ENCODE measurements at regions not wholly inside any gene's neighbourhood (a gene's known extent, or its start where the extent isn't known, plus 50 kb on each side); places are given as distances from the start of the nearest gene placed in this dataset.
"Not testable (repeated sequence)": the region's sequence is repeated elsewhere in the genome, so short reads cannot be mapped to it uniquely, and the experiment has no call there.

DNA sequence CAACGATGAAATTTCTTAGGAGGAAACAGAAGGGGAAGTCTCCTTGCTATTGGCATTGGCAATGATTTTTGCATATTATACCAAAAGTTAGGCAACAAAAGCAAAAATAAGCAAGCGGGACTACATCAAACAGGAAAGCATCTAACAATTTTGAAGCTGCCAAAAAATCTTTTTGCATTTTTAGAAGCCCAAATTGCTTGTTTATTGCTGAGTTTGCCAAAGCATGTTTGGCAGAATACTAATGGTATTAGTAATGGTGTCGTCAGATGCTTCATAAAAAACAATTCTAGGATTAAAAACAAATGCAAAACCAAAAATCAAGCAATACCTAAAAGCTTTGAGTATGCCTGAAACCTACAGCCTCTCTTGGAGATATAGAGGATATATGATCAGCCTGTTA is 80.0 kb downstream of the GALR1 start:
- no peak for DNase-seq

DNA sequence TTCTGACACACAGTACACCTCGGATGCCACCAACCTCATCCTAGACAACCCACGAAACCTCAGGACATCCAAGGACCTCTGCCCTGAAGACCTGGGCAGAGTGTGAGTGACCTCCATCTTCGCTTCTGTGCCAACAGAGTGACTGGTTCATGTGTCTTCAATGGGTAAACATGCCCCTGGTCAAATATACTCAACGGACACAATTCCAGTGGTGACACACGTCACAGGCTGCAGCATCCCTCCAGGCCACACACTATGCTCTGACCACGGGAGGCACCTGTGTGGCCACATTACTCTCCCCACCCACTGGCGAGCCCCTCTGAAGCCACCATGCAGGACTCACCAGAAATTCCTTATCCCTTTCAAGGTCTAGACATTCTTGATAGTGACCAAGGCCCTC is 85.2 kb downstream of the GALR1 start:
- DNase-seq = no peak

DNA sequence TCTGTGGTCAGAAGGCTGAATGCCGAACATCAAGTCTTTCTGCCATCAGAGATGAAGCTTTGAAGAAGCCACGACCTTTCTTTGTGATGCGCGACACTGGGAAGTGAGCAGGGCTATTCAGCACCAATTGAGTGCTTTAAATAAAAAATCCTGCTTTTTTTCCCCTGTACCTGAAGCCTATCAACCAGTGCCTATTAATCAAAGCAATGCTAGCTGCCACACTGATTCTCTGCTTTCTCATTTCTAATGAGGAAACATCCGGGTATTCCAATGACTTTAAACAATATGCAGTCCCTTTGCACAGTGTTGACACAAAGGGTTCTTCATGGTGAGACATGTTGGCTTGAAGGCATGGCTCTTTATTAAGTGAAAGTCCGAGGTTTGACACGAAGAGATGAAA is 88.0 kb downstream of the GALR1 start:
- DNase-seq = no peak

DNA sequence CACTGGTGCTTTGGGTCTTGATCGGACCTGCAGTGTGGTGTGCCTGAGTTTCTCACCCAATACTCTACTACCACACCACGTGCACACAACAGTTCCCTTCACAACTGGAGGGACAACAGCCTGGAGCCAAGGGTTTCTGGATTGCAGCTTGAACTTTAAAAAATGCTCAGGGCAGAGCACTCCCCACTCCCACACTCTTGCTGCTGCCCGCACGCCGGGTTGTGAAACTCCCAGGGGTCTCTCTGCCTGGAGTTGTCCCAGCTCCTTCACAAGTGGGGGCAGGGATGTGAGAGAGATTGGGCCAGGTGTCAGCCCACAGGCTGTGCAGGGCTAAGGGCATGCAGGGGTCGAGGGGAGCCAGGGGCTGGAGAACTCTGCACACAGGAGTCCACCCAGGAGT is 89.4 kb downstream of the GALR1 start:
- no peak for DNase-seq

DNA sequence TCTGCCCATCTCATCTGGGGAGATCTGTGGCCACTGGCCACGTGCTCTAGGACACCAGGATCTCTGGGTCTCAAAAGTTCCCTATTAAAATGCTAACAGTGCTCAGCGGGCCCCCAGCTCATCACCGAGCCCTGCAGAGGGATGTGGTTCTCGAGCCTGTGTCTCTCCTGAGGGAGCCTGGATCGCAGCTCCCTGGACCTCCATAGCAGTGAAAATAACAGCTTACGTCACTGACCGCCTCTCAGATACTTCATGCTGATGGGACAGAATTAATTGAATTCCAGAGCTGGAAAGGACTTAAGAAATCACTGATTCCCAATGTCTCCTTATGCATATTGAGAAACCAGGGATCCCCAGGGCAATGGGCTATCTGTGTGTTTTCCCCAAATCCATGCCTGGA is 90.0 kb downstream of the GALR1 start:
- DNase-seq = no peak

DNA sequence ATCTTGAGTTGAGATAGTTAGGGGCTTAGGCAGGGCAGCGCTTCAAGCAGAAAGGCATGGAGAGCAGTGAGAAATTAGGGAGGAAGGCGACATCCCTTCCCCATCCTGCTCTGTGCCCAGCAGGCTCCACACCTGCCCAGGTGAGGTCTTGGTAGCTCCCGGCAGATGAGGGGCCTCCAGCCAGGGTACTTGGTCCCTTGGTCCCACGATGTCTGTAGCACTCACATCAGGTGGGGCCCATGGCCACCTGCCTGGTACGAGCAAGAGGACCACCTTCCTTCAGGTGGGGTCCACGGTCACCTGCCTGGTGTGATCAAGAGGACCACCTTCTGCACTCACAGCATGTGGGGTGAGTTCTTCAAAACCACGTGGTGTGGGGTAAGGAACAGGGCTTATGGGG is 91.2 kb downstream of the GALR1 start:
- DNase-seq = no peak

DNA sequence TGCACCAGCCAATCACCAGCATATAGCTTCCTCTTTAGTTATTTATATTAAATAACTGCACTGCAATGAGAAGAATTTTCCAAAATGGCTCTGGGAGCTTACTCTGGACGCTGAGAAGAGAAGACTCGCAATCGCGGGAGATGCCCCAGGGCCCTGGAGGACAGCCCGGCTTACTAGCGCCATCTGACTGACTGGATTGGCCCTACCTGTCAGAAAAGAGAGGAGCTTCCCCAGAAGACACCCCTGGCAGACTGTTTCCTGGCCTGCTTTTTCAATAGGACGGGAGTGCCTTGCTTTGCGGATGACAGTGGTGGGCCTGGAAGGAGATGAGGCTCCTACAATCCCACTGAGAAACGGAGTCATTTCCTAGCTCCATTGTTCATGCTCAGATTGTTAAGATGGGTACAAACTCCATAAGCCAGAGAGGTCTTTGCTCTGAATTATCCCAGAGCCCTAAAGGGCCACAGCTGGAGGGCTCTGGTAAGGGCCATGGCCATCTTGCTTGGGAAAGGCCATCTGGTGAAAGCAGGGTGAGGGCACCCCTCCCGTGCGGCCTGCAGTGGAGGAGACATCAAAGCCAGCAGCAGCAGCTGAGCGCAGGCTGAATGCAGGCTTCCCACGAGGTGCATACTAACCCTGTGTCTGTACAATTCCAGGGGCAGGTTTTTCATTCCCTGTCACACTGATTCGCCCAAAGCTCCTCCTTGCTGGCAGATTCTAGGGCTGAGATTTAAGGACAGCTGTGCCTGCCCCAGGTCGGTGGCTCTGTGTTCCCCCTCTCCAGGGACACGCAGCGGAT is 92.1 kb downstream of the GALR1 start:
- DNase-seq = no peak

DNA sequence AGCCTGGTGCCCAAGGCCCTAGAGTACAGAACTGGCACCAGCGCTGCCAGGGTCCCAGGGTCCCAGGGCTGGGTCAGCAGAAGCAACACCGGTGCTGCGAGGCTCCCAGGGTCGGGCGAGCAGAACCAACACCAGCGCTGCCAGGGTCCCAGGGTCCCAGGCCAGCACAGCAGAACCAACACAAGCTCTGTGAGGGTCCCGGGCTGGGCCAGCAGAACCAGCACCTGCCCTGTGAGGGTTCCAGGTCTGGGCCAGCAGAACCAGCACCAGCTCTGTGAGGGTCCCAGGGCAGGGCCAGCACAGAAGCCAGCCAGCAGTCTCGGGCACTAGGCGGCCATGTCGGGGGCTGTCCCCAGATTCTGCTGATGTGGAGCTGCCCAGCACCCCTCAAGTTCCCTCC is 93.1 kb downstream of the GALR1 start:
- no peak for DNase-seq

DNA sequence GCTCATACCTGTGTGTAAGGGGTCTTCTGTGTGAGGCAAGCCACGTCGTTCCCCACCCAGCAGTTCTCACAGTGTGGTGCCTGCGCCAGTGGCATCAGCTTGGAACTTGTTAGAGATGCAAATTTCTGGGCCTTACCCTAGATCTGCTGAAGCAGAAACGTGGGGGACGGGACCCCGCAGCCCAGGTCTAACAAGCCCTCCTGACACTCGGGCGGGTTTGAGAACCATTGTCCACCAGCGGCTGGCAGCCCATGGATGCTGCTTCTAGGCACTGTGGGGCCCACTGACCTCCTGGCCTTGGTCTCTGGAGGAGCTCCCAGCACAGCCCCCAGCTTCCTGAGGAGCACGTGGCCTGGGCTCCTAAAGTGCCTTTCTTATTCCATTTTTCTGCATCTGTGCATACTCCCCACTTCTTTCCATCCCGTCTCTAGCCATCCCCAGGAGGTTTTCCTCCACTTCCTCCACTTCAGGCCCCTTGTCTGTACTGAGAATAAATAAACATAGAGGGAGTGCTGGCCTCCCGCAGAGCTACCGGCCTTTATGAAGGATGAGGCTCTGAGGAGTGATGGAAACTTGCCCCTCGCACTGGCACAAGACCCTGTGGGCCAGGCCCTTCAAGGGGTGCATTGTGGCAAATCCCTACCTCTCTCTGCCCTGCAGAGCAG is 94.3 kb downstream of the GALR1 start:
- no peak for DNase-seq

DNA sequence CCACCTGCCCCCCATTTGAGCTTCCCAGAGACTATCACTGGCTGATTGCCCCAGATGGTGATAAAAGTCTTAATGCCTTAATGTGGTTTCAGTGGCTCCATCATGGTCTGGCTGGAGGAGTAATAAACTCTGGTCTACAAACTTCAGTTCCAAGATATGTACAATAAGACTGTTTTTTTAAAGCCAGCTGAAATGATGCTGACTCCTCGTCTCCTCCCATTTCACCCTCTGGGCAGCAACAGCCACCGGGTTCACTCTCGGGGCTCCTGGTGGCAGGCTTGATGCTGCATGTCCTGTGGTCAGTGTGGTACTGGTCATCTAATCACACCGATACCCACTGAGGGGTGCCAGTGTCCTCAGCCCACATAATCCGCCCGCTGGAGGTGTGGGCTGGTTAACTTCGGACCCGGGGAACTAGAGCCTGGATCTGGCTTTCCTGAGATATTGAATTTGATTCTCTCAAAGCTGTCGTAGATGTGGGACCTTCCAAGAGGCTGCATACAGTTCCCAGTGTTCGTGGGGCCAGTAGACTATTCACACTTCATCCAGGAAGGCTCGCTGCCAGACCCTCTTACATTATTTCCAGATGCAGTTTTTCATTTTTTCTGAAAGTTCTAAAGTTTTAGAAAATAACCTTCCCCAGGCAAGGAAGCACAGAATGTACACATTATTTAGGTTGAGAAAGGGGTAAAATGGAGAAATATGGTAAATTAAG is 95.3 kb downstream of the GALR1 start:
- DNase-seq = no peak

DNA sequence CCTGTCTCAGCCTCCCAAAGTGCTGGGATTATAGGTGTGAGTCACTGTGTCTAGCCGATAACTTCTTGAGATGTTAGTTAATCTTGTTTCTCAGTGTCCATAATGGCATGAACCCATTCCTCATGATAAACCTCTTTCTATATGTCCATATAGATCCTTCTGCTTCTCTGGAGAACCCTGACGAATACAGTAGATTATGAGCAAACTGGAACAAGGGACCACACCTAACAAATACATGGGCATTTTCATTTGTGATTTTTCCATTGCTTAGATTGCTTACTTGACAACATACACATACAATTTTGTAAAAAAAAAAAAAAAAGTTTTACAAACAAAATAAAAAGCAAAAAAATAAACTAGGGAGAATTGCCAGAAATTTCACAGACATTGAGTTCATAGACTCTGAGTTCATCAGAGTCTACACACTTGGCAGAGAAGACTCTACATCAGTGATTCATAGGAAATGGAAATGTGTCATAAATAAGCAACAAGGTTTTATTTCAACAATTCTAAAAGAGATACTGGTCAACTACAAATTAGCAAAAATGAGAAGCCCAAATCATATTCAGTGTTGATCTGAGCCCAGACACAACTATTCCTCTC is 96.7 kb downstream of the GALR1 start:
- DNase-seq = no peak

DNA sequence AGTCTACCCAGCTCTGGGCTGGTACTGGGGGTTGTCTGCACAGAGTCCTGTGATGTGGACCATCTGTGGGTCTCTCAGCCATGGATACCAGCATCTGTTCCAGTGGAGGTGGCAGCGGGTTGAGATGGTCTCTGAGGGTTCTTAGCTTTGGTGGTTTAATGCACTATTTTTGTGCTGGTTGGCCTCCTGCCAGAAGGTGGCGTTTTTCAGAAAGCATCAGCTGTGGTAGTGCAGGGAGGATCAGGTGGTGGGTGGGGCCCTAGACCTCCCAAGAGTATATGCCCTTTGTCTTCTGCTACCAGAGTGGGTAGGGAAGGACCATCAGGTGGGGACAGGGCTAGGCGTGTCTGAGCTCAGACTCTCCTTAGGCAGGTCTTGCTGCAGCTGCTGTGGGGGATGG is 103.7 kb downstream of the GALR1 start:
- not testable (repeated sequence) for DNase-seq

DNA sequence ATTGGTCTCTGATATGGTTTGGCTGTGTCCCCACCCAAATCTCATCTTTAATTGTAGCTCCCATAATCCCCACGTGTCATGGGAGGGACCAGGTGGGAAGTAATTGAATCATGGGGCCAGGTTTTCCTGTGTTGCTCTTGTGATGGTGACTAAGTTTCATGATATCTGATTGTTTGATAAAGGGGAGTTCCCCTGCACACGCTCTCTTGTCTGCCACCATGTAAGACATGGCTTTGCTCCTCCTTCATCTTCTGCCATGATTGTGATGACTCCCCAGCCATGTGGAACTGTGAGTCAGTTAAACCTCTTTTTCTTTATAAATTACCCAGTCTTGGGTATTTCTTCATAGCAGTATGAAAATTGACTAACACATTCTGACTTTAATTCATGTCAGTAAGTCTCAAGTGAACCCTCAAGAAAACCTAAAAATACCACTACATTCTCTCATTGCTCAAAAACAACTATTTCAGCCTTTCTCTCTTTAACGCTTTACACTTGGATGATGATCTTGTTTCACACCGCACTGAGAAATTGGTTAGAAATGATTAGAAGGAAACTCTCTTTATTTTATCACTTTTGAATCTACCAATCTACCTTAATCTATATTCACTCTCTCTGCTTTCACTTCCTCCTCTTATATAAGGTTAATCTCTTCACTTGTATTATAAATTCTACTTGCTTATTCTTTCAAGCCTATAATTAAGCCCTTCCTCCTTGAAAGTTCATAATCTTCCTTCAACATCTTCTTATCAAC is 110.1 kb downstream of the GALR1 start:
- no peak for DNase-seq

DNA sequence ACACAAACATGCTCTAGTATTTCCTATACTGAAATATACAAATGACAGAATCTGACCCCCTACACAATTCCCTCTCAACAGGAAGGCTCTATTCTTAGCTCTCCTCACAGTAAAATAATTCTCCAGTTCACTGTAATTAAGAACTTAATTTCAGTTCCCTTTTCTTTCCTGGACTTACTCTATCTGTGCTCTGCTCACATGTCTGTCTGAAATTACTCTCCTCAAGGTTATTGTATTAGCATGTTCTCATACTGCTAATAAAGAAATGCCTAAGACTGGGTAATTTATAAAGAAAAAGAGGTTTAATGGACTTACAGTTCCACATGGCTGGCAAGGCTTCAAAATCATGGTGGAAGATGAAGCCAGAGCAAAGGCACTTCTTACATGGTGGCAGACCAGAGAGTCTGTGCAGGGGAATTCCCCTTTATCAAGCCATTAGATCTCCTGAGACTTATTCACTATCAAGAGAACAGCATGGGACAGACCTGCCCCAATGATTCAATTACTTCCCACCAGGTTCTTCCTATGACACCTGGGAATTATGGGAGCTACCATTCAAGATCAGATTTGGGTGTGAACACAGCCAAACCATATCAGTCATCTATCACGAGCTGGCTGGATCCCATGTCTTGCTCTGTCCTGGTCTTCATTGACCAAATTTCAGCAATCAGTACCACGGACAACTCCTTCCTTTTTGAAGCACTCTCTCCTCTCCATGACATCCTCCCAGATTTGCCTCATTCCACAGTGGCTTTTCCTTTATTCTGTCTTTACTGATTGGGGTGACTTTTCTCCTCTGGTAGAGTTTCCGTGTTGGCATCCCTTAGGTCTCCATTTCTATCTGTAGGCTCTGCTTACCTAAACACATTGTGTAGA is 110.9 kb downstream of the GALR1 start:
- peak; percentile 36 for DNase-seq

DNA sequence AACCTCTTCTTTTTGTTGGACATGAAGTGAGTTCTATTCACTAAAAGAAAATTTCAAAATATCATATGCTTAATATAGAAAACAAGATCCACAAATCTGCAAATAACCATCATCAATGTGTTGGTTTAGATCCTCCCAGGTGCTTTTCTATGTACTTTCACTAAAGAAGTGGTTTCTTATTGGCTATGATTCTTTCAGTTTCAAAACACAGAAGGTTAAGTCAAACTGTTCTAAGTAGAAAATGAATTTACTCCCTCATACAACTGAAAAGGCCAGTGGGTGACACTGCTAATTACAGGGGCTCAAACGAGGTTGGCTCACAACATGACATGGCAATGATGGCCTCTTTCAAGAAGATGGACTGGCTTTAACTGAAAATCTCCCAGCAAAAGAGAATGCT is 111.7 kb downstream of the GALR1 start:
- DNase-seq = no peak

DNA sequence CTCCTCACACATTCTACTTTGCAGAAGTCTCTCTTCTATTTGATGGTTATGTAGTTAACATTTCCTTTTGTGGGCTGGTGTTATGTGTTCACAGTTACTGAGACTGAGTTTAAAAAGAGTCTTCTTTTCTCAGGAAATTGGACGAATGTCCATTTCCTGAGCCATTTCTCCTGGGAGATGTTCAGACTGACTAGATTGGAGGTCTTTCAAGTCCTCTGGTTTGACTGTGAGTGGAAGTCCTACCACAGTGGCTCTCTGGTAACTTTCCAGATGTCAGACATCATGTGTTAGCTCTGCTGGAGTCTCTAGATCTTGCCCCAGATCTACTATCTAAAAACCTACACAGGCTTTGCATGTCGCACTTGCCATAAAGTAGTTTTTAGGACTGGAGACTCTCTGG is 116.0 kb downstream of the GALR1 start:
- no peak for DNase-seq

DNA sequence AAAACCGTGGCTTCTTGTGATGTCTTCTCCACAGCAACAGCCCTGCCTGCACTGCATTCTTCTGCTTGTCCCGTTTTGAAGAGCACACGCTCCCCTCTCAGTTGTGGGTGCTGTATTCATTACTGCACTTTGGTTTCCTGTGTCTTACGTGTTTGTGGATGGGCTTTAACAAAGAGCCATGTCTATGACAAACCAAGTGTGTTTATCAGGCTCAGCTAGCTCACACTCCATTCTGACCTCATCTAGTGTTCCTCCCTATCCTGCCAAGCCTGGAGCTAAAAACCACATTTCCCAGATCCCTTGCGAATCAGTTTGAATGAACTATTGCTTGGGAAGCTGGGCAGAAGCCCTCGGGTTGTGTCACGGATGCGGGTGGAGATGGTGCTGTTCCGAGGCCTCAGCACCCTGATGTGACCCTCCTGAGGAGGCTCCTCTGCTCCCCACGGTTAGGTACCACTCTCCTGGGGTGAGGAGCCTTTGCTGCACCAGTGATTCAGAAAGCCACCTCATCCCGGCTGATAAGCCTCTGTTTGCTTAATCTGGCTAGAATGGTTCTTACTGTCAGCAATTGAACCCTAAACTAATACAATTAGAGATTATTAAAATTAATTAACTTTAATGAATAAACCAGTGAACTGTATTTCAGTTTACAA is 116.5 kb downstream of the GALR1 start:
- DNase-seq = no peak

DNA sequence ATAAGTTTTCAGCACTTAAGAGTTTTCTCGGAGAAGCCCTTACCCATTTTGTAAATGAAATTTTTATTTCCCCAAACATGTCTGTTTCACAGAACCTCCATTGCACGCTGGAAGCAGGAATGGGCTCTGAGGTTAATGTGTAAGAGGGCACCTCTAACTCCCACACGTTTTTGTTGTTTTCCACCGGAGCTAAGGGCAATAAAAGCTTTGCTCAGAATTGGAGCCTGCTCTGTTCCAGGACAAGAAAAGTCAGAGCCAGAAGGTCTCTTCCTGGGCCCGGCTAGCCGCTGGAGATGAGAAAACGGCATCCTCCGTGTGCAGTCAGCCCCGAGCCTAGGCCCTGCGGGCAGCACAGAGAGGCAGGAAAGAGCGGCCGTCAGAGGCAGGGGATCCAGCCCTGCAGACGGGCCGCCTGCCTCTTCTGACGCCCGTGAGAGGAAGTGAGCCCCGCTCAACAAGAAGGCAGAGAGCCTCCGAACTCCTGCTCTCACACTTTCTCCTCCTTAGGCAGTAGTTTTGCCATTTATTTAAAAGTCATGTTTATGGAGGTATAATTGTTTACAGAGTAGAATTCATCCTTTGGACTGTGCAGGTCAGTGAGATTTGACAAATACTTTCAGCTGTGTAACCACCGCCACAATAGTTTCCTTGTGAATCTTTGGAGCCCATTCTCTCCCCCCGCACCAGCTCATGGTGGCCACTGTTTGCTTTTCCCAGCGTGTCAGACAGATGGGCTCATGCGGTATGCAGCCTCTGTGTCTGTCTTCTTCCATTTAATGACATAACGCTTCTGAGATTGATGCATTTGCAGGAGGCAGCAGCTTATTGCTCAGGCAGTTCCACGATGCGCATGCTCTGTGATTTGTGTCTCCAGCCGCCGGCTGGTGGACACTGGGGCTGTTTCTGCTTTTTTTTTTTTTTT is 117.3 kb downstream of the GALR1 start:
- DNase-seq = peak; percentile 60

DNA sequence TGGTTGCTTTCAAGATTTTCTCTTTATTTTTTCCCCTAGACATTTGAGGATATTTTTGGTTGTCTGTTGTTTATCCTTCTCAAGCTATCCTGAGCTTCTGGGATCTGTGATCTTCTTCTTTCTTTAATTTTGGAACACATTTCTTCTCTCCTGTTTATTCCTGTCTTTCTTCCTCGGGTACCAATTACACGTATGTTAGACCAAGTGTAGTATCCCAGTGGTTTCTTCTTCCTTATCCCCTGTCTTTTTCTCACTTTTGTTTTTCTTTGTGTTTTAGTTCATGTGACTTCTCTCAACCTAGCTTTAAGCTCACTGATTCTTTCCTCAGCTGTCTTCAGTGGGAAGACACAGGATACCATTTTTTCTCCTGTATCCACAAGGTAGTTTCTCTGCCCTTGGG is 120.0 kb downstream of the GALR1 start:
- no peak for DNase-seq

Data from renal pelvis (tissue), 1 donor.